ENCODE measurements at regions not wholly inside any gene's neighbourhood (a gene's known extent, or its start where the extent isn't known, plus 50 kb on each side); places are given as distances from the start of the nearest gene placed in this dataset.

DNA sequence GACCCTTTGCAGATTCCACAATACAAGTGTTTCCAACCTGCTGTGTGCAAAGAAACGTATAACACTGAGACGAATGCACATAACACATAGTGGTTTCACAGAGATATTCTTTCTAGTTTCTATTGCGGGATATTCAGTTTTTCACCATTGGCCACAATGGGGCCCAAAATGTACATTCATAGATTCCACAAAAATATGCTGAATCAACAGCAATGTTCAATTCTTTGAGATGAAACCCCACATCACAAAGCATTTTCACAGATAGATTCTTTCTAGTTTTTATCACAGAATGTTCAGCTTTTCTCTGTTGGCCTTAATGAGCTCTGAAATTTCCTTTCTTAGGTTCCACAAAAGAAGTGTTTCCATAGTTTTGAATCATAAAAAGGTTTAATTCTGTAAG lies 2472.3 kb downstream of the TP53TG3F start:
- Histone ChIP-seq H3K9me3 (ENCODE audit: control insufficient read depth, low read depth, low read length) (no peaks in the 10 kb centered on the region), H4K20me1 (ENCODE audit: control insufficient read depth, extremely low read depth, insufficient read depth, low read length) (no peaks in the 10 kb centered on the region), H3K27ac (ENCODE audit: control insufficient read depth, insufficient read depth, low read length) (no peak overlapping the region), H3K4me1 (ENCODE audit: control insufficient read depth, extremely low read depth, insufficient read depth, low read length) (no peaks in the 10 kb centered on the region), H3K27me3 (ENCODE audit: control insufficient read depth, extremely low read depth, insufficient read depth, low read length) (no peaks in the 10 kb centered on the region), H3K9me1 (ENCODE audit: control insufficient read depth, extremely low read depth, insufficient read depth, low read length) (no peaks in the 10 kb centered on the region), H3K79me2 (ENCODE audit: control insufficient read depth, insufficient read depth, low read length) (no peaks in the 10 kb centered on the region), H3K9ac (ENCODE audit: control insufficient read depth, extremely low read depth, insufficient read depth, low read length) (no peak overlapping the region), H3K4me3 (ENCODE audit: control insufficient read depth in 2 of 3, extremely low read depth in 1 of 3, insufficient read depth in 2 of 3, low read depth in 1 of 3, low read length in 3 of 3) (no peak overlapping the region), H2AFZ (ENCODE audit: control insufficient read depth, low read length) (no peak overlapping the region), H3K36me3 (ENCODE audit: control insufficient read depth in 2 of 2, extremely low read depth in 1 of 2, insufficient read depth in 2 of 2, low read length in 2 of 2) (no peaks in the 10 kb centered on the region), H3K4me2 (ENCODE audit: control insufficient read depth, extremely low read depth, insufficient read depth, low read depth, low read length) (no peak overlapping the region)
- TF ChIP-seq, protein P1, sequence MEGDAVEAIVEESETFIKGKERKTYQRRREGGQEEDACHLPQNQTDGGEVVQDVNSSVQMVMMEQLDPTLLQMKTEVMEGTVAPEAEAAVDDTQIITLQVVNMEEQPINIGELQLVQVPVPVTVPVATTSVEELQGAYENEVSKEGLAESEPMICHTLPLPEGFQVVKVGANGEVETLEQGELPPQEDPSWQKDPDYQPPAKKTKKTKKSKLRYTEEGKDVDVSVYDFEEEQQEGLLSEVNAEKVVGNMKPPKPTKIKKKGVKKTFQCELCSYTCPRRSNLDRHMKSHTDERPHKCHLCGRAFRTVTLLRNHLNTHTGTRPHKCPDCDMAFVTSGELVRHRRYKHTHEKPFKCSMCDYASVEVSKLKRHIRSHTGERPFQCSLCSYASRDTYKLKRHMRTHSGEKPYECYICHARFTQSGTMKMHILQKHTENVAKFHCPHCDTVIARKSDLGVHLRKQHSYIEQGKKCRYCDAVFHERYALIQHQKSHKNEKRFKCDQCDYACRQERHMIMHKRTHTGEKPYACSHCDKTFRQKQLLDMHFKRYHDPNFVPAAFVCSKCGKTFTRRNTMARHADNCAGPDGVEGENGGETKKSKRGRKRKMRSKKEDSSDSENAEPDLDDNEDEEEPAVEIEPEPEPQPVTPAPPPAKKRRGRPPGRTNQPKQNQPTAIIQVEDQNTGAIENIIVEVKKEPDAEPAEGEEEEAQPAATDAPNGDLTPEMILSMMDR (optimal IDR thresholded peaks at IDR 0.05 in 1 of 3, IDR thresholded peaks at IDR 0.05 in 1 of 3, conservative IDR thresholded peaks at IDR 0.05 in 1 of 3; ENCODE audit: extremely low read depth in 1 of 3, insufficient read depth in 2 of 3, low read length in 3 of 3): no peak
- no peak for TF ChIP-seq EZH2 (IDR thresholded peaks at IDR 0.05; ENCODE audit: low read length)
- dilution Hi-C loops (cut with MboI; ENCODE audit: extremely low pct_ligation_motif_present, low sequenced_read_pairs): no loop called here
- no peak for FAIRE-seq
- DNase-seq (ENCODE audit: low read depth, low spot score): no peak

Small RNAs in the stretch of these regions (small RNA-seq; reads per million reads assigned to genes)
- gene AC106785.1 (ENCODE audit: insufficient read length in 3 of 3, low read depth in 3 of 3, low replicate concordance in 1 of 3) (0 reads per million in 3 experiments), gene RNA5SP406 (ENCODE audit: insufficient read length in 3 of 3, low read depth in 3 of 3, low replicate concordance in 1 of 3) (0 reads per million in 3 experiments), gene RNA5SP407 (ENCODE audit: insufficient read length in 3 of 3, low read depth in 3 of 3, low replicate concordance in 1 of 3) (0 reads per million in 3 experiments), gene RNA5SP408 (ENCODE audit: insufficient read length in 3 of 3, low read depth in 3 of 3, low replicate concordance in 1 of 3) (0 reads per million in 3 experiments), gene RNA5SP409 (ENCODE audit: insufficient read length in 3 of 3, low read depth in 3 of 3, low replicate concordance in 1 of 3) (0 reads per million in 3 experiments), gene RNA5SP410 (ENCODE audit: insufficient read length in 3 of 3, low read depth in 3 of 3, low replicate concordance in 1 of 3) (0 reads per million in 3 experiments), gene RNA5SP411 (ENCODE audit: insufficient read length in 3 of 3, low read depth in 3 of 3, low replicate concordance in 1 of 3) (0 reads per million in 3 experiments), gene RNA5SP412 (ENCODE audit: insufficient read length in 3 of 3, low read depth in 3 of 3, low replicate concordance in 1 of 3) (0 reads per million in 3 experiments), gene RNA5SP413 (ENCODE audit: insufficient read length in 3 of 3, low read depth in 3 of 3, low replicate concordance in 1 of 3) (0 reads per million in 3 experiments), gene RNA5SP414 (ENCODE audit: insufficient read length in 3 of 3, low read depth in 3 of 3, low replicate concordance in 1 of 3) (0 reads per million in 3 experiments), gene RNA5SP415 (ENCODE audit: insufficient read length in 3 of 3, low read depth in 3 of 3, low replicate concordance in 1 of 3) (0 to 0.25 (median 0) reads per million in 3 experiments), gene RNA5SP416 (ENCODE audit: insufficient read length in 3 of 3, low read depth in 3 of 3, low replicate concordance in 1 of 3) (0 to 0.33 (median 0.25) reads per million in 3 experiments), gene RNA5SP417 (ENCODE audit: insufficient read length in 3 of 3, low read depth in 3 of 3, low replicate concordance in 1 of 3) (0 to 0.13 (median 0) reads per million in 3 experiments), gene RNA5SP418 (ENCODE audit: insufficient read length in 3 of 3, low read depth in 3 of 3, low replicate concordance in 1 of 3) (0 reads per million in 3 experiments), gene RNA5SP419 (ENCODE audit: insufficient read length in 3 of 3, low read depth in 3 of 3, low replicate concordance in 1 of 3) (0 reads per million in 3 experiments), gene RNA5SP420 (ENCODE audit: insufficient read length in 3 of 3, low read depth in 3 of 3, low replicate concordance in 1 of 3) (0 reads per million in 3 experiments), gene RNA5SP421 (ENCODE audit: insufficient read length in 3 of 3, low read depth in 3 of 3, low replicate concordance in 1 of 3) (0 reads per million in 3 experiments), gene RNA5SP422 (ENCODE audit: insufficient read length in 3 of 3, low read depth in 3 of 3, low replicate concordance in 1 of 3) (0 to 0.33 (median 0) reads per million in 3 experiments), gene RNA5SP423 (ENCODE audit: insufficient read length in 3 of 3, low read depth in 3 of 3, low replicate concordance in 1 of 3) (0 reads per million in 3 experiments)

Data from keratinocyte (primary cell).